K562 (cell line): ENCODE measurements at regions not wholly inside any gene's neighbourhood (a gene's known extent, or its start where the extent isn't known, plus 50 kb on each side); places are given as distances from the start of the nearest gene placed in this dataset.

Source experiments
- ATAC-seq: fragments of 200-7000 bp; cut with Tn5 transposase; 3 replicates; pipeline ENCODE4 v1.9.1; 2020; ENCODE audit warnings: moderate library complexity
- BruUV-seq: library from RNA; stranded (reverse); fragments of 400-500 nt; replicated peaks from 2 replicates; lab custom pipeline; 2021; lab: Mats Ljungman, UMichigan
- CTCF ChIA-PET: fragments of 300-600 bp; formaldehyde crosslinking; extraction: SDS; loops from one replicate; lab custom pipeline; 2021; ENCODE audit warnings: low intra/inter-chr PET ratio; lab: Yijun Ruan, JAX
- POLR2A ChIA-PET: fragments of 300-600, 350-650 bp; sonication (Branson Sonifier 250); formaldehyde crosslinking; extraction: SDS; loops from one replicate; lab custom pipeline; 2021; ENCODE audit warnings: antibody characterized with exemption, inconsistent platforms; lab: Yijun Ruan, JAX
- DNase-seq, 4 experiments: peaks; one replicate each; pipeline versions ENCODE4 v3.0.0 to v3.0.0-alpha.2; 2011 to 2018; ENCODE audit warnings: low spot score in 3 of 4, mixed read lengths in 3 of 4; ENCODE audit errors: extremely low read depth in 1 of 4
- FAIRE-seq: peaks from 2 replicates; lab custom pipeline; 2011; peaks lifted over from hg19 to GRCh38; lab: Jason Lieb, UNC
- H2AFZ ChIP-seq: 2 replicates; pipeline ENCODE4 v1.6.0; 2011; ENCODE audit warnings: low read depth, low read length, control low read depth, inconsistent platforms
- H3K27ac ChIP-seq: fragments of 200-600 bp; 3 replicates; pipeline ENCODE4 v1.8.0; 2011; ENCODE audit warnings: low read depth, mild to moderate bottlenecking, control low read depth, inconsistent platforms, low read length, moderate library complexity, mixed read lengths; ENCODE audit errors: extremely low read depth
- H3K27me3 ChIP-seq, 2 experiments: fragments of 300-600 bp in 1 of 2; 2 replicates in 1 of 2; 3 replicates in 1 of 2; pipeline versions ENCODE4 v1.6.0 to v1.8.0; 2011; ENCODE audit warnings: inconsistent platforms in 2 of 2, low read length in 2 of 2, mild to moderate bottlenecking in 1 of 2, mixed read lengths in 1 of 2, moderate library complexity in 1 of 2; ENCODE audit not compliant: control insufficient read depth in 2 of 2, insufficient read depth in 2 of 2
- H3K36me3 ChIP-seq: fragments of 300-600 bp; 3 replicates; pipeline ENCODE4 v1.8.0; 2011; ENCODE audit warnings: mild to moderate bottlenecking, low read length, inconsistent platforms; ENCODE audit not compliant: control insufficient read depth, insufficient read depth
- H3K4me1 ChIP-seq, 2 experiments: fragments of 200-600 bp in 1 of 2; replicated peaks in 1 of 2; 2 replicates in 1 of 2; 3 replicates in 1 of 2; pipeline versions ENCODE4 v1.5.1 to v1.8.0; 2011; ENCODE audit warnings: inconsistent platforms in 2 of 2, low read length in 2 of 2, mild to moderate bottlenecking in 1 of 2, mixed read lengths in 1 of 2, moderate library complexity in 1 of 2; ENCODE audit not compliant: control insufficient read depth in 2 of 2, insufficient read depth in 2 of 2
- H3K4me2 ChIP-seq: 2 replicates; pipeline ENCODE4 v1.6.1; 2011; ENCODE audit warnings: low read length, control low read depth, inconsistent platforms, mixed read lengths; ENCODE audit not compliant: insufficient read depth
- H3K4me3 ChIP-seq: fragments of 200-600 bp; sonication (generic), shearing (Covaris generic); 2 replicates; pipeline ENCODE4 v1.5.1; 2016; ENCODE audit warnings: control low read depth, inconsistent platforms
- H3K79me2 ChIP-seq: fragments of 200-600 bp; 3 replicates; pipeline ENCODE4 v1.8.0; 2011; ENCODE audit warnings: low read length, inconsistent platforms; ENCODE audit not compliant: control insufficient read depth, insufficient read depth
- H3K9ac ChIP-seq, 2 experiments: 2 replicates each; pipeline versions ENCODE4 v1.6.0 to v1.6.1; 2011; ENCODE audit warnings: low read depth in 2 of 2, low read length in 2 of 2, control low read depth in 1 of 2, inconsistent platforms in 1 of 2, mild to moderate bottlenecking in 1 of 2, mixed read lengths in 1 of 2; ENCODE audit not compliant: insufficient read depth in 1 of 2
- H3K9me1 ChIP-seq: one replicate; pipeline ENCODE4 v1.6.0; 2011; ENCODE audit warnings: inconsistent platforms, mild to moderate bottlenecking, low read length, moderate library complexity; ENCODE audit not compliant: control insufficient read depth, insufficient read depth
- H3K9me3 ChIP-seq: replicated peaks from 2 replicates; pipeline ENCODE4 v1.5.1; 2011; ENCODE audit warnings: low read depth, low read length, inconsistent platforms; ENCODE audit not compliant: control insufficient read depth, insufficient read depth
- H4K20me1 ChIP-seq: replicated peaks from 2 replicates; pipeline ENCODE4 v1.6.1; 2011; ENCODE audit warnings: low read length, inconsistent platforms, mixed read lengths; ENCODE audit not compliant: control insufficient read depth, insufficient read depth
- BRD4 ChIP-seq: fragments of 200-600 bp; sonication (generic); IDR thresholded peaks from 2 replicates; pipeline ENCODE4 v1.6.1; 2017; ENCODE audit warnings: inconsistent platforms
- FOXJ2 ChIP-seq: fragments of 200-800 bp; sonication (Bioruptor generic); IDR thresholded peaks from 2 replicates; pipeline ENCODE4 v1.6.1; 2016; ENCODE audit warnings: missing genetic modification characterization, missing compliant biosample characterization
- GABPA ChIP-seq: fragments of 200-800 bp; sonication (Bioruptor generic); conservative IDR thresholded peaks from 2 replicates; pipeline ENCODE4 v1.6.1; 2016; ENCODE audit warnings: low read depth, missing genetic modification characterization, missing compliant biosample characterization
- HDAC8 ChIP-seq: fragments of 450-650 bp; IDR thresholded peaks from 2 replicates; pipeline ENCODE4 v1.6.1; 2016; ENCODE audit warnings: mild to moderate bottlenecking, missing genetic modification characterization, moderate library complexity, missing compliant biosample characterization
- HOMEZ ChIP-seq: fragments of 250-450 bp; sonication (Bioruptor Pico); IDR thresholded peaks from 2 replicates; pipeline ENCODE4 v1.4.0; 2020; ENCODE audit warnings: mild to moderate bottlenecking, moderate library complexity
- IRF1 ChIP-seq: sonication (generic); formaldehyde crosslinking; IDR thresholded peaks from 2 replicates; pipeline ENCODE4 v1.8.0; 2022; ENCODE audit warnings: missing genetic modification reagents, mild to moderate bottlenecking, borderline replicate concordance
- L3MBTL2 ChIP-seq: fragments of 450-650 bp; IDR thresholded peaks from 2 replicates; pipeline ENCODE4 v1.6.1; 2016; ENCODE audit warnings: mild to moderate bottlenecking, moderate library complexity
- MITF ChIP-seq: IDR thresholded peaks from 2 replicates; pipeline ENCODE4 v1.6.1; 2014; ENCODE audit warnings: antibody characterized with exemption
- TBP ChIP-seq: optimal IDR thresholded peaks from 2 replicates; pipeline ENCODE3; 2011; ENCODE audit warnings: low read depth, low read length, improper control_type of control experiment
- ZNF311 ChIP-seq: fragments of 250-450 bp; sonication (Bioruptor Pico); IDR thresholded peaks from 2 replicates; pipeline ENCODE4 v1.4.0; 2020; ENCODE audit warnings: mild to moderate bottlenecking, moderate library complexity
- WGBS: fragments of 100-300 bp; shearing (Covaris generic); methylation state at CpG from one replicate; pipeline ENCODE4 v1.1.6; 2016; ENCODE audit warnings: low coverage, mixed read lengths; ENCODE audit not compliant: insufficient coverage; ENCODE audit errors: missing lambda C conversion rate; 5-methylcytosine and 5-hydroxymethylcytosine counted together
- in situ Hi-C: fragments of 300-500 bp; cut with MboI; formaldehyde crosslinking; loops from 4 replicates; pipeline ENCODE4 v1.15.0; 2018; ENCODE audit warnings: inconsistent platforms, mixed read lengths
- intact Hi-C: fragments of 100-400 bp; cut with micrococcal nuclease; formaldehyde crosslinking; loops from 2 replicates; pipeline ENCODE4 v1.14.2; 2022
- TF ChIP-seq, protein P1 (sequence below): sonication (generic); formaldehyde crosslinking; IDR thresholded peaks from 2 replicates; pipeline ENCODE4 v1.8.0; 2022; ENCODE audit warnings: mild to moderate bottlenecking, missing genetic modification reagents
- TF ChIP-seq, protein P2 (sequence below), 3 experiments: fragments of 200-800 bp in 1 of 3; fragments of 250-450 bp in 1 of 3; fragments of 450-650 bp in 1 of 3; sonication (Bioruptor Pico) in 1 of 3; sonication (Bioruptor generic) in 1 of 3; formaldehyde crosslinking in 1 of 3; IDR thresholded peaks; 2 replicates each; pipeline versions ENCODE4 v1.6.1 to v1.8.0; 2016 to 2022; ENCODE audit warnings: mild to moderate bottlenecking in 2 of 3, missing genetic modification characterization in 2 of 3, missing compliant biosample characterization in 1 of 3, moderate library complexity in 1 of 3
- TF ChIP-seq, protein P3 (sequence below), 2 experiments: IDR thresholded peaks; 2 replicates each; pipeline ENCODE4 v1.6.1; 2011; ENCODE audit warnings: borderline replicate concordance in 1 of 2, control low read depth in 1 of 2, low read depth in 1 of 2, low read length in 1 of 2, mild to moderate bottlenecking in 1 of 2, mixed read lengths in 1 of 2, moderate library complexity in 1 of 2; ENCODE audit not compliant: insufficient read depth in 1 of 2, insufficient read length in 1 of 2, poor library complexity in 1 of 2, severe bottlenecking in 1 of 2; ENCODE audit errors: extremely low read depth in 1 of 2

DNA sequence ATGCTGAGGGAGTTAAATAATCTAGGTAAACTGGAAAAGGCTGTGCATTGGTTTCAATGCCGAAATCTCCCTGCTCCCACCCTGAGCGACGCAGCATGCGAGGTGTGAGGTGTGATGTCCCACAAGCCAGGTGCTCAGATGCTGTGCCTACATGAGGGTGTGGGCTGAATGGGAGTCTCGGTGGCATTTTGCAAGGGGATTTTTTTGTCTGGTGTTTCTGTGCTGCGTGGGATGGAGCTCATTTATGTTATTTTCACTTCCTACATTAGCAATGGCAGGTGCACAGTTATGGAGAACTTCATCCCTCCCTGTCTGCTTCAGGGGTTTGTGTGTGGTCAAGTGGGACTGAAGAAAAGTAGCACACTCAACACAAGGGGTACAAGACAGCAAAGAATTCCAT lies 110.2 kb upstream of the CCDC68 start:
- Histone ChIP-seq H3K27ac (no peak overlapping the region), H3K27me3 (no peaks in the 10 kb centered on the region; a peak in 2 of 5 replicates), H3K4me1 (no peaks in the 10 kb centered on the region), H3K4me2 (no peak overlapping the region), H4K20me1 (no peaks in the 10 kb centered on the region; the same call in 1 of the 2 replicates), H3K9me1 (no peaks in the 10 kb centered on the region), H3K9ac (no peak overlapping the region), H3K79me2 (no peaks in the 10 kb centered on the region), H3K36me3 (no peaks in the 10 kb centered on the region), H3K4me3 (no peak overlapping the region), H2AFZ (no peak overlapping the region), H3K9me3 (no peaks in the 10 kb centered on the region)
- in situ Hi-C loops = no loop called here
- DNase-seq = no peak
- no peak for FAIRE-seq
- WGBS = 0% methylated on average over 5 of the region's 6 CpGs
- ChIA-PET CTCF (no interaction called here), POLR2A (no interaction called here)
- no peak for ATAC-seq
- intact Hi-C loops = no loop called here
- no TSS peak for BruUV-seq
- no peak for TF ChIP-seq TBP
- TF ChIP-seq, protein P1, sequence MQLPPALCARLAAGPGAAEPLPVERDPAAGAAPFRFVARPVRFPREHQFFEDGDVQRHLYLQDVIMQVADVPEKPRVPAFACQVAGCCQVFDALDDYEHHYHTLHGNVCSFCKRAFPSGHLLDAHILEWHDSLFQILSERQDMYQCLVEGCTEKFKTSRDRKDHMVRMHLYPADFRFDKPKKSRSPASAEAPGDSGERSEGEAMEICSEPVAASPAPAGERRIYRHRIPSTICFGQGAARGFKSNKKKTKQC (CRISPR knock-in tag) = no peak
- no peak for TF ChIP-seq MITF
- no peak for TF ChIP-seq HDAC8 (tag)
- no peak for TF ChIP-seq IRF1 (CRISPR knock-in tag)
- TF ChIP-seq, protein P2, sequence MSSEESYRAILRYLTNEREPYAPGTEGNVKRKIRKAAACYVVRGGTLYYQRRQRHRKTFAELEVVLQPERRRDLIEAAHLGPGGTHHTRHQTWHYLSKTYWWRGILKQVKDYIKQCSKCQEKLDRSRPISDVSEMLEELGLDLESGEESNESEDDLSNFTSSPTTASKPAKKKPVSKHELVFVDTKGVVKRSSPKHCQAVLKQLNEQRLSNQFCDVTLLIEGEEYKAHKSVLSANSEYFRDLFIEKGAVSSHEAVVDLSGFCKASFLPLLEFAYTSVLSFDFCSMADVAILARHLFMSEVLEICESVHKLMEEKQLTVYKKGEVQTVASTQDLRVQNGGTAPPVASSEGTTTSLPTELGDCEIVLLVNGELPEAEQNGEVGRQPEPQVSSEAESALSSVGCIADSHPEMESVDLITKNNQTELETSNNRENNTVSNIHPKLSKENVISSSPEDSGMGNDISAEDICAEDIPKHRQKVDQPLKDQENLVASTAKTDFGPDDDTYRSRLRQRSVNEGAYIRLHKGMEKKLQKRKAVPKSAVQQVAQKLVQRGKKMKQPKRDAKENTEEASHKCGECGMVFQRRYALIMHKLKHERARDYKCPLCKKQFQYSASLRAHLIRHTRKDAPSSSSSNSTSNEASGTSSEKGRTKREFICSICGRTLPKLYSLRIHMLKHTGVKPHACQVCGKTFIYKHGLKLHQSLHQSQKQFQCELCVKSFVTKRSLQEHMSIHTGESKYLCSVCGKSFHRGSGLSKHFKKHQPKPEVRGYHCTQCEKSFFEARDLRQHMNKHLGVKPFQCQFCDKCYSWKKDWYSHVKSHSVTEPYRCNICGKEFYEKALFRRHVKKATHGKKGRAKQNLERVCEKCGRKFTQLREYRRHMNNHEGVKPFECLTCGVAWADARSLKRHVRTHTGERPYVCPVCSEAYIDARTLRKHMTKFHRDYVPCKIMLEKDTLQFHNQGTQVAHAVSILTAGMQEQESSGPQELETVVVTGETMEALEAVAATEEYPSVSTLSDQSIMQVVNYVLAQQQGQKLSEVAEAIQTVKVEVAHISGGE (CRISPR knock-in tag; IDR thresholded peaks at IDR 0.05) = no peak
- TF ChIP-seq L3MBTL2 = no peak
- no peak for TF ChIP-seq FOXJ2 (tag)
- TF ChIP-seq, protein P3, sequence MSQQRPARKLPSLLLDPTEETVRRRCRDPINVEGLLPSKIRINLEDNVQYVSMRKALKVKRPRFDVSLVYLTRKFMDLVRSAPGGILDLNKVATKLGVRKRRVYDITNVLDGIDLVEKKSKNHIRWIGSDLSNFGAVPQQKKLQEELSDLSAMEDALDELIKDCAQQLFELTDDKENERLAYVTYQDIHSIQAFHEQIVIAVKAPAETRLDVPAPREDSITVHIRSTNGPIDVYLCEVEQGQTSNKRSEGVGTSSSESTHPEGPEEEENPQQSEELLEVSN (IDR thresholded peaks at IDR 0.05; ENCODE audit: borderline replicate concordance in 1 of 2, extremely low read depth in 1 of 2, insufficient read depth in 1 of 2, insufficient read length in 1 of 2, low read depth in 1 of 2, low read length in 1 of 2, poor library complexity in 1 of 2, severe bottlenecking in 1 of 2) = no peak
- no peak for TF ChIP-seq ZNF311 (CRISPR knock-in tag)
- no peak for TF ChIP-seq GABPA (tag)
- no peak for TF ChIP-seq BRD4
- TF ChIP-seq HOMEZ (CRISPR knock-in tag) = no peak
